Rectal smooth muscle tissue (tissue), 1 donor: ENCODE measurements at regions not wholly inside any gene's neighbourhood (a gene's known extent, or its start where the extent isn't known, plus 50 kb on each side); places are given as distances from the start of the nearest gene placed in this dataset.
"Not testable (repeated sequence)": the region's sequence is repeated elsewhere in the genome, so short reads cannot be mapped to it uniquely, and the experiment has no call there.

Source experiments
- H3K27ac ChIP-seq: one replicate; pipeline ENCODE4 v1.7.0; 2013; ENCODE audit warnings: low read depth, low read length, inconsistent platforms
- H3K27me3 ChIP-seq: one replicate; pipeline ENCODE4 v1.7.0; 2013; ENCODE audit warnings: low read length; ENCODE audit not compliant: control insufficient read depth, insufficient read depth
- H3K36me3 ChIP-seq: one replicate; pipeline ENCODE4 v1.7.0; 2013; ENCODE audit warnings: low read length; ENCODE audit not compliant: control insufficient read depth, insufficient read depth
- H3K4me1 ChIP-seq: one replicate; pipeline ENCODE4 v1.7.0; 2013; ENCODE audit warnings: low read length; ENCODE audit not compliant: control insufficient read depth, insufficient read depth
- H3K4me3 ChIP-seq: one replicate; pipeline ENCODE4 v1.7.0; 2013; ENCODE audit warnings: low read length
- H3K9ac ChIP-seq: one replicate; pipeline ENCODE4 v1.7.0; 2013; ENCODE audit warnings: low read length

- no peaks in the 10 kb centered on the region for H3K27me3 ChIP-seq
- H3K27ac ChIP-seq = no peak overlapping the region
Observed at GRCh38 chr2:236783417-236784020, 213.9 kb downstream of the ACKR3 start.

GRCh38 chr2:236785611-236786057 is 216.0 kb downstream of the ACKR3 start:
- no peak overlapping the region for H3K9ac ChIP-seq
- H3K4me1 ChIP-seq = no peaks in the 10 kb centered on the region
- no peak overlapping the region for H3K4me3 ChIP-seq
- no peaks in the 10 kb centered on the region for H3K27me3 ChIP-seq
- no peak overlapping the region for H3K27ac ChIP-seq
- H3K36me3 ChIP-seq = no peaks in the 10 kb centered on the region

More at GRCh38 chr2:236783417-236784020, 213.9 kb downstream of the ACKR3 start:
- Histone ChIP-seq H3K4me1 (no peaks in the 10 kb centered on the region), H3K4me3 (no peak overlapping the region), H3K9ac (no peak overlapping the region), H3K36me3 (no peaks in the 10 kb centered on the region)

GRCh38 chr2:236786751-236787150 is 217.1 kb downstream of the ACKR3 start:
- H3K36me3 ChIP-seq = no peaks in the 10 kb centered on the region
- H3K4me1 ChIP-seq = no peaks in the 10 kb centered on the region
- H3K4me3 ChIP-seq = no peak overlapping the region
- no peak overlapping the region for H3K9ac ChIP-seq
- H3K27me3 ChIP-seq = no peaks in the 10 kb centered on the region
- H3K27ac ChIP-seq = no peak overlapping the region

- not testable (repeated sequence) for H3K4me1 ChIP-seq, H3K9ac ChIP-seq, H3K27me3 ChIP-seq, H3K4me3 ChIP-seq, H3K36me3 ChIP-seq
- peak overlapping the region; percentile 11 for H3K27ac ChIP-seq
Observed at GRCh38 chr2:236787376-236787775, 217.8 kb downstream of the ACKR3 start.

GRCh38 chr2:236787885-236788284 is 218.3 kb downstream of the ACKR3 start:
- H3K27ac ChIP-seq = no peak overlapping the region
- H3K4me3 ChIP-seq = no peak overlapping the region

GRCh38 chr2:236790963-236791362 is 221.3 kb downstream of the ACKR3 start:
- H3K9ac ChIP-seq = no peak overlapping the region
- H3K4me1 ChIP-seq = no peaks in the 10 kb centered on the region

More at GRCh38 chr2:236787885-236788284, 218.3 kb downstream of the ACKR3 start:
- Histone ChIP-seq H3K36me3 (no peaks in the 10 kb centered on the region), H3K9ac (no peak overlapping the region), H3K4me1 (no peaks in the 10 kb centered on the region), H3K27me3 (no peaks in the 10 kb centered on the region)

GRCh38 chr2:236793023-236794011 is 223.7 kb downstream of the ACKR3 start:
- Histone ChIP-seq H3K9ac (no peak overlapping the region), H3K36me3 (no peaks in the 10 kb centered on the region), H3K27me3 (no peaks in the 10 kb centered on the region), H3K4me1 (no peaks in the 10 kb centered on the region), H3K27ac (no peak overlapping the region), H3K4me3 (no peak overlapping the region)

More at GRCh38 chr2:236790963-236791362, 221.3 kb downstream of the ACKR3 start:
- H3K4me3 ChIP-seq = no peak overlapping the region
- no peak overlapping the region for H3K27ac ChIP-seq
- H3K36me3 ChIP-seq = no peaks in the 10 kb centered on the region
- H3K27me3 ChIP-seq = no peaks in the 10 kb centered on the region

GRCh38 chr2:236794176-236794957 is 224.7 kb downstream of the ACKR3 start:
- no peaks in the 10 kb centered on the region for H3K4me1 ChIP-seq
- no peak overlapping the region for H3K27ac ChIP-seq
- H3K27me3 ChIP-seq = no peaks in the 10 kb centered on the region
- no peak overlapping the region for H3K4me3 ChIP-seq
- H3K36me3 ChIP-seq = no peaks in the 10 kb centered on the region
- no peak overlapping the region for H3K9ac ChIP-seq

- Histone ChIP-seq H3K9ac (no peak overlapping the region), H3K4me1 (no peaks in the 10 kb centered on the region), H3K27ac (no peak overlapping the region), H3K4me3 (no peak overlapping the region), H3K36me3 (no peaks in the 10 kb centered on the region), H3K27me3 (no peaks in the 10 kb centered on the region)
Observed at GRCh38 chr2:236795169-236795860, 225.7 kb downstream of the ACKR3 start.

GRCh38 chr2:236795861-236796219 is 226.2 kb downstream of the ACKR3 start:
- Histone ChIP-seq H3K4me3 (no peak overlapping the region), H3K4me1 (no peaks in the 10 kb centered on the region), H3K27me3 (no peaks in the 10 kb centered on the region), H3K27ac (no peak overlapping the region), H3K9ac (no peak overlapping the region), H3K36me3 (no peaks in the 10 kb centered on the region)

GRCh38 chr2:236796236-236796635 is 226.6 kb downstream of the ACKR3 start:
- H3K9ac ChIP-seq = no peak overlapping the region
- no peak overlapping the region for H3K4me3 ChIP-seq
- H3K4me1 ChIP-seq = no peaks in the 10 kb centered on the region
- H3K36me3 ChIP-seq = no peaks in the 10 kb centered on the region
- H3K27ac ChIP-seq = no peak overlapping the region
- no peaks in the 10 kb centered on the region for H3K27me3 ChIP-seq

GRCh38 chr2:236797411-236797810 is 227.8 kb downstream of the ACKR3 start:
- H3K27me3 ChIP-seq = no peaks in the 10 kb centered on the region
- no peak overlapping the region for H3K27ac ChIP-seq
- no peak overlapping the region for H3K9ac ChIP-seq
- H3K4me3 ChIP-seq = no peak overlapping the region
- no peaks in the 10 kb centered on the region for H3K36me3 ChIP-seq
- no peaks in the 10 kb centered on the region for H3K4me1 ChIP-seq
